ENCODE measurements at regions not wholly inside any gene's neighbourhood (a gene's known extent, or its start where the extent isn't known, plus 50 kb on each side); places are given as distances from the start of the nearest gene placed in this dataset.

- Histone ChIP-seq H3K9me3 (no peaks in the 10 kb centered on the region), H3K4me1 (no peaks in the 10 kb centered on the region), H3K27me3 (no peaks in the 10 kb centered on the region), H3K27ac (no peak overlapping the region), H3K4me3 (no peak overlapping the region), H3K36me3 (no peaks in the 10 kb centered on the region)
- intact Hi-C loops (cut with DNase I), result no loop called here
- TF ChIP-seq CTCF (IDR thresholded peaks at IDR 0.05), result no peak
- DNase-seq (ENCODE audit: low spot score in 2 of 2), result no peak
Measured at GRCh38 chr21:15679630-15680029, 50.2 kb upstream of the USP25 start.
